ENCODE measurements at regions not wholly inside any gene's neighbourhood (a gene's known extent, or its start where the extent isn't known, plus 50 kb on each side); places are given as distances from the start of the nearest gene placed in this dataset.

GRCh38 chr18:5726011-5726410 is 169.3 kb downstream of the TMEM200C start:
- H3K9me3 ChIP-seq (ENCODE audit: low read length), result no peaks in the 10 kb centered on the region
- H3K36me3 ChIP-seq (ENCODE audit: insufficient read depth, low read length), result no peaks in the 10 kb centered on the region
- H3K27ac ChIP-seq (ENCODE audit: low read depth, low read length, poor library complexity, severe bottlenecking), result no peak overlapping the region
- H3K4me2 ChIP-seq (ENCODE audit: low read length), result no peak overlapping the region
- DNase-seq (ENCODE audit: low spot score), result no peak
- ChIA-PET CTCF (ENCODE audit: unreplicated experiment) (no interaction called here), POLR2A (no interaction called here)
- BruUV-seq (replicated peaks), result no TSS peak
- intact Hi-C loops (cut with micrococcal nuclease; ENCODE audit: unreplicated experiment), result no loop called here
- H3K9me2 ChIP-seq (ENCODE audit: insufficient read depth, low read length), result no peaks in the 10 kb centered on the region
- no peaks in the 10 kb centered on the region for H4K20me1 ChIP-seq (ENCODE audit: insufficient read depth, low read length)
- H3K4me1 ChIP-seq (ENCODE audit: insufficient read depth, low read length, poor library complexity, severe bottlenecking), result no peaks in the 10 kb centered on the region
- H3K79me2 ChIP-seq (ENCODE audit: insufficient read depth, low read depth, low read length), result no peaks in the 10 kb centered on the region
- TF ChIP-seq CTCF (conservative IDR thresholded peaks at IDR 0.05; ENCODE audit: low read length) (no peak), EZH2phosphoT487 (IDR thresholded peaks at IDR 0.05; ENCODE audit: borderline replicate concordance, low read depth, low read length) (no peak)
- no peak overlapping the region for H3K4me3 ChIP-seq (ENCODE audit: low read depth, low read length, poor library complexity, severe bottlenecking)
- H2AFZ ChIP-seq (ENCODE audit: low read length), result no peak overlapping the region

DNA sequence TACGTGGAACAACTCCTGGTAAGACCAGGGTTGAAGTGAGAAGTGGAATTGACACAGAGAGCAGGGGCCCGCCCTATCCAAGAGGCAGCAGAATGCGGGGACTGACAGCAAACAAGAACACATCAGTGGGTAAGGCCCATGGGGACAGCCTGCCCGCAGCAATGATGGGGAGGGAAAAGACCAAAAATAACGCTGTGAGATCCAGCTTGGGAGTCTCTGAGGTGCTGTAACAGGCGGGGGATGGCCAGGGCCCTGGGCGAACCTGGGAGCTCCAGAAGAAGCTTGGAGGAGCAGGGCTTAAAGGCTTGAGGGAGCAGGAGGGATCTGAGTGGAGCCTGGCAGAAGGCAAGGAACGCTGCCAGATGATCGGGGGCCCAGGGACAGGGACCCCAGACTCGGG is 173.4 kb downstream of the TMEM200C start:
- no TSS peak for BruUV-seq (replicated peaks)
- TF ChIP-seq EZH2phosphoT487 (IDR thresholded peaks at IDR 0.05; ENCODE audit: borderline replicate concordance, low read depth, low read length) (no peak), CTCF (conservative IDR thresholded peaks at IDR 0.05; ENCODE audit: low read length) (no peak)
- DNase-seq (ENCODE audit: low spot score), result no peak

GRCh38 chr18:5720132-5720531 is 175.2 kb downstream of the TMEM200C start:
- DNase-seq (ENCODE audit: low spot score), result no peak
- no peaks in the 10 kb centered on the region for H4K20me1 ChIP-seq (ENCODE audit: insufficient read depth, low read length)
- CTCF ChIA-PET (ENCODE audit: unreplicated experiment), result no interaction called here

More for the DNA sequence above, 173.4 kb downstream of the TMEM200C start:
- no peak overlapping the region for H3K4me2 ChIP-seq (ENCODE audit: low read length)
- H3K79me2 ChIP-seq (ENCODE audit: insufficient read depth, low read depth, low read length), result no peaks in the 10 kb centered on the region
- ChIA-PET POLR2A (no interaction called here), CTCF (ENCODE audit: unreplicated experiment) (no interaction called here)
- intact Hi-C loops (cut with micrococcal nuclease; ENCODE audit: unreplicated experiment), result no loop called here
- no peaks in the 10 kb centered on the region for H3K4me1 ChIP-seq (ENCODE audit: insufficient read depth, low read length, poor library complexity, severe bottlenecking)
- H3K27ac ChIP-seq (ENCODE audit: low read depth, low read length, poor library complexity, severe bottlenecking), result no peak overlapping the region
- no peaks in the 10 kb centered on the region for H3K9me2 ChIP-seq (ENCODE audit: insufficient read depth, low read length)
- no peak overlapping the region for H3K4me3 ChIP-seq (ENCODE audit: low read depth, low read length, poor library complexity, severe bottlenecking)
- H4K20me1 ChIP-seq (ENCODE audit: insufficient read depth, low read length), result no peaks in the 10 kb centered on the region
- no peaks in the 10 kb centered on the region for H3K36me3 ChIP-seq (ENCODE audit: insufficient read depth, low read length)
- H2AFZ ChIP-seq (ENCODE audit: low read length), result no peak overlapping the region
- H3K9me3 ChIP-seq (ENCODE audit: low read length), result no peaks in the 10 kb centered on the region

More at GRCh38 chr18:5720132-5720531, 175.2 kb downstream of the TMEM200C start:
- Histone ChIP-seq H3K4me2 (ENCODE audit: low read length) (no peak overlapping the region), H3K79me2 (ENCODE audit: insufficient read depth, low read depth, low read length) (no peaks in the 10 kb centered on the region), H3K27ac (ENCODE audit: low read depth, low read length, poor library complexity, severe bottlenecking) (no peak overlapping the region), H3K36me3 (ENCODE audit: insufficient read depth, low read length) (no peaks in the 10 kb centered on the region), H3K4me1 (ENCODE audit: insufficient read depth, low read length, poor library complexity, severe bottlenecking) (no peaks in the 10 kb centered on the region), H3K9me2 (ENCODE audit: insufficient read depth, low read length) (no peaks in the 10 kb centered on the region), H2AFZ (ENCODE audit: low read length) (no peak overlapping the region), H3K9me3 (ENCODE audit: low read length) (no peaks in the 10 kb centered on the region), H3K4me3 (ENCODE audit: low read depth, low read length, poor library complexity, severe bottlenecking) (no peak overlapping the region)
- TF ChIP-seq EZH2phosphoT487 (IDR thresholded peaks at IDR 0.05; ENCODE audit: borderline replicate concordance, low read depth, low read length) (no peak), CTCF (conservative IDR thresholded peaks at IDR 0.05; ENCODE audit: low read length) (no peak)
- BruUV-seq (replicated peaks), result no TSS peak
- intact Hi-C loops (cut with micrococcal nuclease; ENCODE audit: unreplicated experiment), result no loop called here
- POLR2A ChIA-PET, result no interaction called here
